ENCODE measurements at regions not wholly inside any gene's neighbourhood (a gene's known extent, or its start where the extent isn't known, plus 50 kb on each side); places are given as distances from the start of the nearest gene placed in this dataset.
"Not testable (repeated sequence)": the region's sequence is repeated elsewhere in the genome, so short reads cannot be mapped to it uniquely, and the experiment has no call there.

DNA sequence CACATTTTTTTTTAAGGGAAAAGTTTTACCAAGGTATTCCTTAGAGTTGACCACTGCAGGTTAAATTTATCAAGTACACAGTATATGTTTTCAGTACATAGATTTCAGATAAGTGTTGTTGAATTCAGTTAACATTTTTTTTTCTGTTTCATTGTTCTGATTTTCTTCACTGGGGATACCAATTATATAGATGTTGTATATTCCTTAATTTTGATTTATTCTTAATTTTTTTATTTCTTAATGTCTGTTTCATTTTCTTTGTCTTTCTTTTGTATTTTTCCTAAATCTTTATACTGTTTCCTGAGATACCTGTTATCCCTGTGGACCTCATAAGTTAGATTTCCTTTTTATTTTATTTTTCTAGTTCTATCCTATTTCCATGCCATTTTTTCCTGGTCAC is 234.8 kb downstream of the TTC6 start:
- TF ChIP-seq CTCF (conservative IDR thresholded peaks at IDR 0.05; ENCODE audit: low read depth, low read length): no peak
- DNase-seq (ENCODE audit: low read depth): no peak
- no peak overlapping the region for H3K4me3 ChIP-seq (ENCODE audit: low read depth, low read length)

GRCh38 chr14:37834275-37834674 is 238.8 kb downstream of the TTC6 start:
- no peak overlapping the region for H3K4me3 ChIP-seq (ENCODE audit: low read depth, low read length)
- DNase-seq (ENCODE audit: low read depth): no peak
- TF ChIP-seq CTCF (conservative IDR thresholded peaks at IDR 0.05; ENCODE audit: low read depth, low read length): no peak

GRCh38 chr14:37838778-37839177 is 243.3 kb downstream of the TTC6 start:
- not testable (repeated sequence) for DNase-seq (ENCODE audit: low read depth); H3K4me3 ChIP-seq (ENCODE audit: low read depth, low read length)

DNA sequence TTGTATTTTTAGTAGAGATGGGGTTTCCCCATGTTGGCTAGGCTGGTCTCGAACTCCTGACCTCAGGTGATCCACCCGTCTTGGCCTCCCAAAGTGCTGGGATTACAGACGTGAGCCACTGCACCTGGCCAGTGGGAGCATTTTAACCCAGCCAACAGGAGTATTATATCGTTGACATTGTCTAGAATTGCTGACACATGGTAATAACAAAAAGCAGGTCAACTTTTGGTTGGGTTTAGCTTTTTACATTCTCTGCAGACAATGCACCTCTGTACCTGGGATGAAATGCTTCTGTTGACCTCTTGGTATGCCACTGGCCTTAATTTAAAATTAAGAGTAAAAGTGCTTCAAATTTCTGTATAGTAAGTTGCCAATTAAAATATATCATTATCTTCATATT is 245.6 kb downstream of the TTC6 start:
- H3K4me3 ChIP-seq (ENCODE audit: low read depth, low read length); DNase-seq (ENCODE audit: low read depth): not testable (repeated sequence)

DNA sequence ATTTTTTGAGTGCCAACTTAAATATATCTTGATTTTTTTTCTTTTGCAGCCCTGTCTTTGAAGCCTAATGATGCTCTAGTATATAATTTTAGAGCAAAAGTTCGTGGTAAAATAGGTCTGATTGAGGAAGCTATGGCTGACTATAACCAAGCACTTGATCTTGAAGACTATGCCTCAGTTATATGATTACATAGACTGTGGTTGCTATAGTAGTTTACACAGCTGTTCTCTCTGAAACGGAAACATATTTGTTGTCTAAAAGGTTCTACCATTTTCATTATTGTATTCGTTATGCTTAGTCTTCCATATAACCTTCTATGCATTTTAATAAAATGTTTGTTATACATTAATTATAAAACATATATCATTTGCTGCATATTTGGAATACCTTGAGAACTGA is 246.7 kb downstream of the TTC6 start:
- no peak overlapping the region for H3K4me3 ChIP-seq (ENCODE audit: low read depth, low read length)
- no peak for TF ChIP-seq CTCF (conservative IDR thresholded peaks at IDR 0.05; ENCODE audit: low read depth, low read length)
- DNase-seq (ENCODE audit: low read depth): no peak

DNA sequence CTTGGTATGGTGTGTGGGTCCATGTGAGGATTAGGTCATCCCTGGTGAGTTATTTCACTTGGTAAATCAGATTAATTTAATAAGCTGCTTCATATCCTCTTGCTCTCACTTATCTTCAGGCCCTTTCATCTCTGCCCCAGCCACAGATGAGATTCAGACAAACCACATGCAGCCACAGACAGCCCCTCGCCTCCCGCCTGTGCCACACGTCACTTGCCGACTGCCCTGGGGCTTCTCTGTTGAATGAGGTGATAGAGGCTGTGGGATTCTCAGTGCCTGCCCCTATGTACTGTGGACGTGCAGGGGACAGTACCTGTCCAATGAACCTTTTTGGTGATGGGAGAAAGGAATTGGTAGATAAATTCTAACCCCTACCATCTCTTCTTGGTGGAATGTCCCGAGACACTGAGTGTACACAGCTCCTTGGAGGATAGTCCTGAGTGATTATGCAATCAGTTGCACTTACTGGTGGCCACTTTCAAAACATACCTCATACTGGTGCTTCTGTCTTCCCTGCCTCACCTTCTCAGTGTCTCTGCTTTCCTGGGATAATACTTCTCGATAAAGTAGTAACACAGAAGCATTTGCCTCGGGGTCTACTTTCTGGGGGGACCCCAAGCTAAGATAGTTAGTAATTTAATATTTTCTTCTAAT is 248.7 kb downstream of the TTC6 start:
- no peak overlapping the region for H3K4me3 ChIP-seq (ENCODE audit: low read depth, low read length)
- no peak for TF ChIP-seq CTCF (conservative IDR thresholded peaks at IDR 0.05; ENCODE audit: low read depth, low read length)
- DNase-seq (ENCODE audit: low read depth): no peak

- no peak for TF ChIP-seq CTCF (conservative IDR thresholded peaks at IDR 0.05; ENCODE audit: low read depth, low read length)
- no peak overlapping the region for H3K4me3 ChIP-seq (ENCODE audit: low read depth, low read length)
- no peak for DNase-seq (ENCODE audit: low read depth)
Measured at GRCh38 chr14:37844614-37845013, 249.2 kb downstream of the TTC6 start.

GRCh38 chr14:37848985-37849621 is 253.7 kb downstream of the TTC6 start:
- no peak overlapping the region for H3K4me3 ChIP-seq (ENCODE audit: low read depth, low read length)
- DNase-seq (ENCODE audit: low read depth): no peak
- TF ChIP-seq CTCF (conservative IDR thresholded peaks at IDR 0.05; ENCODE audit: low read depth, low read length): no peak
